DMS53 treated with DMSO at 0.1 percent for 48 hours (cell line): ENCODE measurements at regions not wholly inside any gene's neighbourhood (a gene's known extent, or its start where the extent isn't known, plus 50 kb on each side); places are given as distances from the start of the nearest gene placed in this dataset.
A peak's percentile ranks its signal among the peaks of the same experiment; 100 is the strongest.
"Not testable (repeated sequence)": the region's sequence is repeated elsewhere in the genome, so short reads cannot be mapped to it uniquely, and the experiment has no call there.

ENCODE experiments used
- DNase-seq: peaks from one replicate; lab custom pipeline; 2025; ENCODE audit not compliant: unreplicated experiment; lab: John Stamatoyannopoulos, UW

- not testable (repeated sequence) for DNase-seq
These were observed 109.4 kb upstream of the SGIP1 start for GRCh38 chr1:66424530-66424929.

- DNase-seq, result no peak
These were observed 107.6 kb upstream of the SGIP1 start for GRCh38 chr1:66426239-66426853.

- DNase-seq, result not testable (repeated sequence)
These were observed 103.1 kb upstream of the SGIP1 start for GRCh38 chr1:66430815-66431214.

GRCh38 chr1:66431999-66432398, 102.0 kb upstream of the SGIP1 start:
- no peak for DNase-seq

GRCh38 chr1:66433611-66434010, 100.3 kb upstream of the SGIP1 start:
- no peak for DNase-seq

GRCh38 chr1:66434096-66434495, 99.9 kb upstream of the SGIP1 start:
- no peak for DNase-seq

- DNase-seq, result no peak
These were observed 98.4 kb upstream of the SGIP1 start for GRCh38 chr1:66435541-66435940.

- DNase-seq, result no peak
These were observed 97.4 kb upstream of the SGIP1 start for GRCh38 chr1:66436378-66437135.

GRCh38 chr1:66437136-66437401, 96.9 kb upstream of the SGIP1 start:
- DNase-seq, result no peak

- no peak for DNase-seq
These were observed 95.9 kb upstream of the SGIP1 start for GRCh38 chr1:66438062-66438461.

GRCh38 chr1:66438501-66438900, 95.5 kb upstream of the SGIP1 start:
- no peak for DNase-seq

GRCh38 chr1:66439031-66439740, 94.8 kb upstream of the SGIP1 start:
- no peak for DNase-seq

GRCh38 chr1:66443793-66444192, 90.2 kb upstream of the SGIP1 start:
- no peak for DNase-seq

GRCh38 chr1:66444438-66445265, 89.3 kb upstream of the SGIP1 start:
- DNase-seq, result no peak

- DNase-seq, result no peak
These were observed 88.3 kb upstream of the SGIP1 start for GRCh38 chr1:66445492-66446181.

- peak; percentile 87 for DNase-seq
These were observed 87.5 kb upstream of the SGIP1 start for GRCh38 chr1:66446261-66447001.

GRCh38 chr1:66450043-66450514, 83.9 kb upstream of the SGIP1 start:
- DNase-seq, result no peak

GRCh38 chr1:66450847-66451246, 83.1 kb upstream of the SGIP1 start:
- DNase-seq, result no peak

GRCh38 chr1:66452162-66452561, 81.8 kb upstream of the SGIP1 start:
- DNase-seq, result peak; percentile 95

- peak; percentile 16 for DNase-seq
These were observed 81.0 kb upstream of the SGIP1 start for GRCh38 chr1:66452982-66453381.
